Retinal pigment epithelial cell (primary cell): ENCODE measurements at regions not wholly inside any gene's neighbourhood (a gene's known extent, or its start where the extent isn't known, plus 50 kb on each side); places are given as distances from the start of the nearest gene placed in this dataset.

Source experiments
- DNase-seq: peaks from one replicate; pipeline ENCODE4 v3.0.0-alpha.2; 2010; ENCODE audit warnings: low read depth
- H3K4me3 ChIP-seq: 2 replicates; pipeline ENCODE4 v1.5.1; 2011; ENCODE audit warnings: mild to moderate bottlenecking, low read length, control low read depth, moderate library complexity
- TF ChIP-seq, protein P1 (sequence below): conservative IDR thresholded peaks from 2 replicates; pipeline ENCODE4 v1.5.1; 2011; ENCODE audit warnings: low read depth, low read length, control low read depth, inconsistent platforms

DNA sequence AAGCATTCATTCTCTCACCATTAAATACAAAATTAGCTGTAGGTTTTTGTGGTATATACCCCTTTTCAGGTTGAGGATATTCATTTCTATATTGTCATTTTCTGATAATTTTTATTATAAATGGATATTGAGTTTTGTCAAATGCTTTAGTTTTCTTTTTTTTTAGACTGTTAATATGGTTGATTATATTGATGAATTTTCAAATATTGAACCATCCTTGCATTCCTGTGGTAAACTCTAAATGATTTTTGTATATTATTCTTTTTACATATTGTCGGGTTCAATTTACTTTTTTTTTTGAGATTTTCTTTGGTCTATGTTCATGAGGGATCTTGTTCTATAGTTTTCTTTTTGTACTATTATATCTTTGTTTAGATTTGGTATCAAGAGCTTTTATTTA, 165.1 kb downstream of the GPAT3 start:
- H3K4me3 ChIP-seq, result no peak overlapping the region
- no peak for DNase-seq
- TF ChIP-seq, protein P1, sequence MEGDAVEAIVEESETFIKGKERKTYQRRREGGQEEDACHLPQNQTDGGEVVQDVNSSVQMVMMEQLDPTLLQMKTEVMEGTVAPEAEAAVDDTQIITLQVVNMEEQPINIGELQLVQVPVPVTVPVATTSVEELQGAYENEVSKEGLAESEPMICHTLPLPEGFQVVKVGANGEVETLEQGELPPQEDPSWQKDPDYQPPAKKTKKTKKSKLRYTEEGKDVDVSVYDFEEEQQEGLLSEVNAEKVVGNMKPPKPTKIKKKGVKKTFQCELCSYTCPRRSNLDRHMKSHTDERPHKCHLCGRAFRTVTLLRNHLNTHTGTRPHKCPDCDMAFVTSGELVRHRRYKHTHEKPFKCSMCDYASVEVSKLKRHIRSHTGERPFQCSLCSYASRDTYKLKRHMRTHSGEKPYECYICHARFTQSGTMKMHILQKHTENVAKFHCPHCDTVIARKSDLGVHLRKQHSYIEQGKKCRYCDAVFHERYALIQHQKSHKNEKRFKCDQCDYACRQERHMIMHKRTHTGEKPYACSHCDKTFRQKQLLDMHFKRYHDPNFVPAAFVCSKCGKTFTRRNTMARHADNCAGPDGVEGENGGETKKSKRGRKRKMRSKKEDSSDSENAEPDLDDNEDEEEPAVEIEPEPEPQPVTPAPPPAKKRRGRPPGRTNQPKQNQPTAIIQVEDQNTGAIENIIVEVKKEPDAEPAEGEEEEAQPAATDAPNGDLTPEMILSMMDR, result no peak

DNA sequence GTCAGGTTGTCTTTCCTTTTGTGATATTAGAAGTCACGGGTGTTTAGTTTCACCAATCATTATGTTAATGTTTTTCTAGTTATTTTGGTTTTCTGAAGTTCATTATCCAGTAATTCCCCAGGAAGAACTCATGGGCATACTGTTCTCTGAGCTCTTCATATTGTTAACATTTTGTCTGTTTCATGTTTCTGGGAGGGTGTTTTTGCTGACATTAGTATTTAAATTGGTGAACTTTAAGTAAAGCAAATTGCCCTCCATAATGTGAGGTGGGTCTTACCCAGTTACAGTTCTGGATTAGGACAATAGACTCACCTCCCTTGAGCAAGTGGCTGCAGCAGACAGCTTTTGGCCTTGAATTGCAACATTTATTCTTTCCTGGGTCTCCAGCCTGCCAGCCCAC, 163.4 kb downstream of the GPAT3 start:
- no peak for DNase-seq
- TF ChIP-seq, protein P1, result no peak
- no peak overlapping the region for H3K4me3 ChIP-seq

GRCh38 chr4:83692028-83692427, 156.1 kb downstream of the GPAT3 start:
- no peak overlapping the region for H3K4me3 ChIP-seq
- TF ChIP-seq, protein P1, result no peak
- no peak for DNase-seq

GRCh38 chr4:83686166-83686565, 150.3 kb downstream of the GPAT3 start:
- TF ChIP-seq, protein P1, result no peak
- no peak overlapping the region for H3K4me3 ChIP-seq
- no peak for DNase-seq

DNA sequence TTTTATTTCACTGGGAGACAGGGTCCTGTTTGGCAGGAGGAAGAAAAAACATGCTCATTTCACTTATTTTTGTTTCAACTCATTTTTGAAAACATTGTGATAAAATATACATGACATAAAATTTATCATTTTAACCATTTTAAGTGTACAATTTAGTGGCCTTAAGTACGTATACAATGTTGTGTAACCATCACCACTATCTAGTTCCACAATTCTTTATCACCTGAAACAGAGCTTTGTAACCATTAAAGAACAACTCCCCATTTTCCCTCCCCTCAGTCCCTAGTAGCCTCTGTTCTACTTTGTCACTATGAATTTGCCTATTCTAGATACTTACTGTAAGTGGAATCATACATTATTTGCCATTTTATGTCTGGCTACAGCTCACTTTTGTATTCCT, 143.8 kb downstream of the GPAT3 start:
- DNase-seq, result no peak
- no peak overlapping the region for H3K4me3 ChIP-seq
- TF ChIP-seq, protein P1, result no peak

DNA sequence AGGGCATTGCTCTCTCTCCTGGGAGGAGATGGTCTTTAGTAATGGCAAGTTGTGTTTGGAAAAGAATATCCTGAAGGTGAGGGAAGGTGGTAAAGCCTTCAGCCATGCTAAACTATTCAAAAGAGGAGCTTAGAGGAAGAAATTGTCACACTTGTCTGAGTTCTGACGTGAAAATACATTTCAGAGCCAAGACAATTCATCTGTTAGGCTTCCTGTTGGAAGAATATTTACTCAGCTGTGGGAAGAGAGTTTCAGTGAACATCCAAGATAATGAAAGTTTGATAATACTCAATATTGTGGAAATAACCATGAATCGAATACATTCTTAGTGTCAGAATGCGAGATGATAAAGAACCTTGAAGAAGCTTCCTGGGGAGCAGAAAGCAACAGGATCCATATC, 143.3 kb downstream of the GPAT3 start:
- TF ChIP-seq, protein P1, result no peak
- DNase-seq, result no peak
- no peak overlapping the region for H3K4me3 ChIP-seq

DNA sequence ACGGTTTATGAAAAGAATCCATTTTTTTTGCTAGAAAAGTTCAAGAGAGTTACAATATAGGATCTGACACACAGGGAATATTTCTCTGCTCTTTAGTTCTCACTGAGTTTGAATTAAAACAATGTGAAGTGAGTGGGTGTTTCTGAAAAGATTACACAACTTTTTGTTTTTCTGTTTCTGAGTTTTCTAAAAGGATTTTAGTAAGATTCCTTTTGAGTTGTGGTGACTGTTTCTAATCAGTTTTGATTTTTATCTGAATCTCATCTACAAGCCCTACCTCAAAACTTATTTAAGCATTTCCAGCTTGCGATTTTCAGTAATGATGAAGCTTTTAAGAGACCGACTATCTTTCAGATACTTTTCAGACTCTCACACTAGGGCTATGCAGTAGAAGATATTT, 141.7 kb downstream of the GPAT3 start:
- TF ChIP-seq, protein P1, result no peak
- no peak for DNase-seq
- no peak overlapping the region for H3K4me3 ChIP-seq
